Lower lobe of right lung (tissue), 2 donors: ENCODE measurements at regions not wholly inside any gene's neighbourhood (a gene's known extent, or its start where the extent isn't known, plus 50 kb on each side); places are given as distances from the start of the nearest gene placed in this dataset.

Experiments
- ATAC-seq, 2 donors: fragments of 200-7000 bp; cut with Tn5 transposase; one replicate each; pipeline ENCODE4 v1.9.1; 2020 to 2022; ENCODE audit warnings: mild to moderate bottlenecking in 2 of 2, moderate library complexity in 2 of 2
- DNase-seq: peaks from one replicate; pipeline ENCODE4 v3.0.0-alpha.2; 2020
- H3K27ac ChIP-seq: fragments of 200-600 bp; one replicate; pipeline ENCODE4 v1.8.0; 2022
- H3K27me3 ChIP-seq: fragments of 200-600 bp; one replicate; pipeline ENCODE4 v1.8.0; 2022; ENCODE audit warnings: low read depth
- H3K36me3 ChIP-seq: fragments of 200-600 bp; one replicate; pipeline ENCODE4 v1.8.0; 2022; ENCODE audit warnings: mild to moderate bottlenecking
- H3K4me1 ChIP-seq: fragments of 200-600 bp; one replicate; pipeline ENCODE4 v1.8.0; 2022
- H3K4me3 ChIP-seq: fragments of 200-600 bp; one replicate; pipeline ENCODE4 v1.8.0; 2022; ENCODE audit warnings: mild to moderate bottlenecking
- H3K9me3 ChIP-seq: fragments of 200-600 bp; one replicate; pipeline ENCODE4 v1.8.0; 2022
- CTCF ChIP-seq: fragments of 200-600 bp; IDR thresholded peaks from one replicate; pipeline ENCODE4 v1.8.0; 2022; ENCODE audit warnings: antibody characterized with exemption, mild to moderate bottlenecking
- intact Hi-C: fragments of 100-400 bp; cut with DNase I; formaldehyde crosslinking; loops from one replicate; pipeline ENCODE4 v1.11.0; 2022
- donor health status: DM: no; HTN: yes; CAD: no; lungs with severe emphysema.

- H3K4me1 ChIP-seq = no peaks in the 10 kb centered on the region
- H3K4me3 ChIP-seq = no peak overlapping the region
- ATAC-seq (no peak), DNase-seq (no peak)
- H3K9me3 ChIP-seq = no peaks in the 10 kb centered on the region
- intact Hi-C loops = no loop called here
- TF ChIP-seq CTCF = no peak
- no peaks in the 10 kb centered on the region for H3K36me3 ChIP-seq
- H3K27me3 ChIP-seq = no peaks in the 10 kb centered on the region
- H3K27ac ChIP-seq = no peak overlapping the region
Measured at GRCh38 chrX:150050387-150050786, 112.1 kb upstream of the EOLA2 start.

GRCh38 chrX:150051096-150051495 is 112.8 kb upstream of the EOLA2 start:
- TF ChIP-seq CTCF = no peak
- H3K27ac ChIP-seq = no peak overlapping the region
- H3K36me3 ChIP-seq = no peaks in the 10 kb centered on the region
- ATAC-seq (no peak), DNase-seq (no peak)
- intact Hi-C loops = no loop called here
- H3K27me3 ChIP-seq = no peaks in the 10 kb centered on the region
- H3K9me3 ChIP-seq = no peaks in the 10 kb centered on the region
- no peak overlapping the region for H3K4me3 ChIP-seq
- no peaks in the 10 kb centered on the region for H3K4me1 ChIP-seq

GRCh38 chrX:150052226-150052625 is 113.9 kb upstream of the EOLA2 start:
- H3K4me1 ChIP-seq = no peaks in the 10 kb centered on the region
- ATAC-seq = no peak
- H3K4me3 ChIP-seq = no peak overlapping the region
- intact Hi-C loops = no loop called here
- H3K36me3 ChIP-seq = no peaks in the 10 kb centered on the region
- no peak for TF ChIP-seq CTCF
- no peak for DNase-seq
- H3K9me3 ChIP-seq = no peaks in the 10 kb centered on the region
- H3K27me3 ChIP-seq = no peaks in the 10 kb centered on the region
- no peak overlapping the region for H3K27ac ChIP-seq

- Histone ChIP-seq H3K9me3 (no peaks in the 10 kb centered on the region), H3K4me3 (no peak overlapping the region), H3K36me3 (no peaks in the 10 kb centered on the region), H3K4me1 (no peaks in the 10 kb centered on the region), H3K27ac (no peak overlapping the region), H3K27me3 (no peaks in the 10 kb centered on the region)
- ATAC-seq (no peak), DNase-seq (no peak)
- intact Hi-C loops = no loop called here
- no peak for TF ChIP-seq CTCF
Measured at GRCh38 chrX:150058728-150059127, 120.4 kb upstream of the EOLA2 start.

- no peak for ATAC-seq
- no peak for DNase-seq
- no peak overlapping the region for H3K27ac ChIP-seq
- H3K4me3 ChIP-seq = no peak overlapping the region
- H3K36me3 ChIP-seq = no peaks in the 10 kb centered on the region
- no peaks in the 10 kb centered on the region for H3K9me3 ChIP-seq
- H3K4me1 ChIP-seq = no peaks in the 10 kb centered on the region
- intact Hi-C loops = no loop called here
- no peaks in the 10 kb centered on the region for H3K27me3 ChIP-seq
- no peak for TF ChIP-seq CTCF
Measured at GRCh38 chrX:150060406-150060805, 122.1 kb upstream of the EOLA2 start.
